Lower leg skin (tissue), 3 donors: ENCODE measurements at regions not wholly inside any gene's neighbourhood (a gene's known extent, or its start where the extent isn't known, plus 50 kb on each side); places are given as distances from the start of the nearest gene placed in this dataset.

Experiments
- POLR2A ChIP-seq, 2 donors: fragments of 450-650 bp; IDR thresholded peaks; one replicate each; pipeline ENCODE4 v1.6.1; 2016 to 2017; ENCODE audit warnings: antibody characterized with exemption in 2 of 2, mild to moderate bottlenecking in 1 of 2, moderate library complexity in 1 of 2
- TF ChIP-seq, protein P1 (sequence below), 3 donors: fragments of 450-650 bp; IDR thresholded peaks; one replicate each; pipeline ENCODE4 v1.5.1; 2016; ENCODE audit warnings: antibody characterized with exemption in 3 of 3, mild to moderate bottlenecking in 3 of 3, moderate library complexity in 2 of 3

DNA sequence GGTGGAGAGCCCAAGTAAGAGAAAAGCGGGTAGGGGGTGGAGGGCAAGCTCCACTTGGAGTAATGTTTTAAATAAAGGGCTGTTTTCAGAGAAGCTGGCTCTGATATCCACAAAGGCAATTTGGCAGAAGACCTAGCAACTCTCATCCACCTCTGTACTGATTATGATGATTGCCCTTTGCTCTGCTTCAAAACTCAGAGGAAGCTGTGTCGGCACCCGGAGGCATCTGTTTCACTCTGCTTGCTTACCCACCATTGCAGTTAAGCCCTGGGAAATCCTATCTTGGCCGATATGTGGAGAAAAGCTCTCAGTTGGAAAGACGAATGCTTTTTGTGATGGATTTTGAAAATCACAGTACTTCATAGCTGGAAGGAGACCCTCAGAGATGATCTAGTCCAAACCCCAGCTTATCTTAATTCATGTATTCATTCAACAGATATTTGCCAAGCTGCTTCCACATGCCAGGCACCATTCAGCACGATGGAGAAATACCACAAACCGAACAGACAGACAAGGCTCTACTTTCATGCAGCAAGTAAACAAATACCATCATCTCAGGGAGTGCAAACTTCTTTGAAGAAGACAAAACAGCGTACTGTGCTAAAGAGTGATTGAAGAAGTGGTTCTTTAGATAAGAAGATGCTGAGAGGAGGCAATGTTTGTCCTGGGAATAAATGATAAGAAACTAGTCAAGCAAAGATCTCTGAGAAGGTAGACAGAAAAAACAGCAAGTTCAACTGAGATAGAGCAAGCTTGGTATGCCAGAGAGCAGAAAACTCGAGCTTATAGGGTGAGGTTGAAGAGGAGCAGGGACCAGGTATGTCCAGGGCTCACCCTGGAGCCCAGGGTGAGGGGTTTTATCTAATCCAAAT lies 140.4 kb upstream of the SPDL1 start:
- TF ChIP-seq, protein P1, sequence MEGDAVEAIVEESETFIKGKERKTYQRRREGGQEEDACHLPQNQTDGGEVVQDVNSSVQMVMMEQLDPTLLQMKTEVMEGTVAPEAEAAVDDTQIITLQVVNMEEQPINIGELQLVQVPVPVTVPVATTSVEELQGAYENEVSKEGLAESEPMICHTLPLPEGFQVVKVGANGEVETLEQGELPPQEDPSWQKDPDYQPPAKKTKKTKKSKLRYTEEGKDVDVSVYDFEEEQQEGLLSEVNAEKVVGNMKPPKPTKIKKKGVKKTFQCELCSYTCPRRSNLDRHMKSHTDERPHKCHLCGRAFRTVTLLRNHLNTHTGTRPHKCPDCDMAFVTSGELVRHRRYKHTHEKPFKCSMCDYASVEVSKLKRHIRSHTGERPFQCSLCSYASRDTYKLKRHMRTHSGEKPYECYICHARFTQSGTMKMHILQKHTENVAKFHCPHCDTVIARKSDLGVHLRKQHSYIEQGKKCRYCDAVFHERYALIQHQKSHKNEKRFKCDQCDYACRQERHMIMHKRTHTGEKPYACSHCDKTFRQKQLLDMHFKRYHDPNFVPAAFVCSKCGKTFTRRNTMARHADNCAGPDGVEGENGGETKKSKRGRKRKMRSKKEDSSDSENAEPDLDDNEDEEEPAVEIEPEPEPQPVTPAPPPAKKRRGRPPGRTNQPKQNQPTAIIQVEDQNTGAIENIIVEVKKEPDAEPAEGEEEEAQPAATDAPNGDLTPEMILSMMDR (IDR thresholded peaks at IDR 0.05), result no peak
- TF ChIP-seq POLR2A (IDR thresholded peaks at IDR 0.05), result no peak
